K562 (cell line): ENCODE measurements at regions not wholly inside any gene's neighbourhood (a gene's known extent, or its start where the extent isn't known, plus 50 kb on each side); places are given as distances from the start of the nearest gene placed in this dataset.

Source experiments
- ATAC-seq: fragments of 200-7000 bp; cut with Tn5 transposase; 3 replicates; pipeline ENCODE4 v1.9.1; 2020; ENCODE audit warnings: moderate library complexity
- BruUV-seq: library from RNA; stranded (reverse); fragments of 400-500 nt; replicated peaks from 2 replicates; lab custom pipeline; 2021; lab: Mats Ljungman, UMichigan
- CTCF ChIA-PET: fragments of 300-600 bp; formaldehyde crosslinking; extraction: SDS; loops from one replicate; lab custom pipeline; 2021; ENCODE audit warnings: low intra/inter-chr PET ratio; lab: Yijun Ruan, JAX
- POLR2A ChIA-PET: fragments of 300-600, 350-650 bp; sonication (Branson Sonifier 250); formaldehyde crosslinking; extraction: SDS; loops from one replicate; lab custom pipeline; 2021; ENCODE audit warnings: antibody characterized with exemption, inconsistent platforms; lab: Yijun Ruan, JAX
- DNase-seq, 4 experiments: peaks; one replicate each; pipeline versions ENCODE4 v3.0.0 to v3.0.0-alpha.2; 2011 to 2018; ENCODE audit warnings: low spot score in 3 of 4, mixed read lengths in 3 of 4; ENCODE audit errors: extremely low read depth in 1 of 4
- FAIRE-seq: peaks from 2 replicates; lab custom pipeline; 2011; peaks lifted over from hg19 to GRCh38; lab: Jason Lieb, UNC
- H2AFZ ChIP-seq: 2 replicates; pipeline ENCODE4 v1.6.0; 2011; ENCODE audit warnings: low read depth, low read length, control low read depth, inconsistent platforms
- H3K27ac ChIP-seq: fragments of 200-600 bp; 3 replicates; pipeline ENCODE4 v1.8.0; 2011; ENCODE audit warnings: low read depth, mild to moderate bottlenecking, control low read depth, inconsistent platforms, low read length, moderate library complexity, mixed read lengths; ENCODE audit errors: extremely low read depth
- H3K27me3 ChIP-seq, 2 experiments: fragments of 300-600 bp in 1 of 2; 2 replicates in 1 of 2; 3 replicates in 1 of 2; pipeline versions ENCODE4 v1.6.0 to v1.8.0; 2011; ENCODE audit warnings: inconsistent platforms in 2 of 2, low read length in 2 of 2, mild to moderate bottlenecking in 1 of 2, mixed read lengths in 1 of 2, moderate library complexity in 1 of 2; ENCODE audit not compliant: control insufficient read depth in 2 of 2, insufficient read depth in 2 of 2
- H3K36me3 ChIP-seq: fragments of 300-600 bp; 3 replicates; pipeline ENCODE4 v1.8.0; 2011; ENCODE audit warnings: mild to moderate bottlenecking, low read length, inconsistent platforms; ENCODE audit not compliant: control insufficient read depth, insufficient read depth
- H3K4me1 ChIP-seq, 2 experiments: fragments of 200-600 bp in 1 of 2; replicated peaks in 1 of 2; 2 replicates in 1 of 2; 3 replicates in 1 of 2; pipeline versions ENCODE4 v1.5.1 to v1.8.0; 2011; ENCODE audit warnings: inconsistent platforms in 2 of 2, low read length in 2 of 2, mild to moderate bottlenecking in 1 of 2, mixed read lengths in 1 of 2, moderate library complexity in 1 of 2; ENCODE audit not compliant: control insufficient read depth in 2 of 2, insufficient read depth in 2 of 2
- H3K4me2 ChIP-seq: 2 replicates; pipeline ENCODE4 v1.6.1; 2011; ENCODE audit warnings: low read length, control low read depth, inconsistent platforms, mixed read lengths; ENCODE audit not compliant: insufficient read depth
- H3K4me3 ChIP-seq: fragments of 200-600 bp; sonication (generic), shearing (Covaris generic); 2 replicates; pipeline ENCODE4 v1.5.1; 2016; ENCODE audit warnings: control low read depth, inconsistent platforms
- H3K79me2 ChIP-seq: fragments of 200-600 bp; 3 replicates; pipeline ENCODE4 v1.8.0; 2011; ENCODE audit warnings: low read length, inconsistent platforms; ENCODE audit not compliant: control insufficient read depth, insufficient read depth
- H3K9ac ChIP-seq, 2 experiments: 2 replicates each; pipeline versions ENCODE4 v1.6.0 to v1.6.1; 2011; ENCODE audit warnings: low read depth in 2 of 2, low read length in 2 of 2, control low read depth in 1 of 2, inconsistent platforms in 1 of 2, mild to moderate bottlenecking in 1 of 2, mixed read lengths in 1 of 2; ENCODE audit not compliant: insufficient read depth in 1 of 2
- H3K9me1 ChIP-seq: one replicate; pipeline ENCODE4 v1.6.0; 2011; ENCODE audit warnings: inconsistent platforms, mild to moderate bottlenecking, low read length, moderate library complexity; ENCODE audit not compliant: control insufficient read depth, insufficient read depth
- H3K9me3 ChIP-seq: replicated peaks from 2 replicates; pipeline ENCODE4 v1.5.1; 2011; ENCODE audit warnings: low read depth, low read length, inconsistent platforms; ENCODE audit not compliant: control insufficient read depth, insufficient read depth
- H4K20me1 ChIP-seq: replicated peaks from 2 replicates; pipeline ENCODE4 v1.6.1; 2011; ENCODE audit warnings: low read length, inconsistent platforms, mixed read lengths; ENCODE audit not compliant: control insufficient read depth, insufficient read depth
- CREB5 ChIP-seq: fragments of 250-450 bp; sonication (Bioruptor Pico); IDR thresholded peaks from 2 replicates; pipeline ENCODE4 v1.5.0; 2020; ENCODE audit warnings: mild to moderate bottlenecking
- E2F1 ChIP-seq: sonication (generic); formaldehyde crosslinking; IDR thresholded peaks from 2 replicates; pipeline ENCODE4 v1.8.1; 2023; ENCODE audit warnings: mild to moderate bottlenecking, missing genetic modification reagents, moderate library complexity
- IRF9 ChIP-seq: fragments of 450-650 bp; IDR thresholded peaks from 2 replicates; pipeline ENCODE4 v1.6.1; 2016; ENCODE audit warnings: missing biosample characterization, missing genetic modification characterization
- MCM3 ChIP-seq: fragments of 450-650 bp; IDR thresholded peaks from 2 replicates; pipeline ENCODE4 v1.6.1; 2016
- ZNF134 ChIP-seq: fragments of 250-450 bp; sonication (Bioruptor Pico); conservative IDR thresholded peaks from 2 replicates; pipeline ENCODE4 v1.4.0; 2020
- ZNF146 ChIP-seq: IDR thresholded peaks from one replicate; pipeline ENCODE4 v1.6.1; 2018; ENCODE audit warnings: missing compliant biosample characterization; ENCODE audit not compliant: unreplicated experiment
- ZNF398 ChIP-seq: fragments of 250-450 bp; sonication (Bioruptor Pico); IDR thresholded peaks from 2 replicates; pipeline ENCODE4 v1.8.0; 2021; ENCODE audit warnings: moderate library complexity, mild to moderate bottlenecking, inconsistent platforms
- ZNF583 ChIP-seq: fragments of 250-450 bp; sonication (Bioruptor Pico); IDR thresholded peaks from 2 replicates; pipeline ENCODE4 v1.4.0; 2020
- WGBS: fragments of 100-300 bp; shearing (Covaris generic); methylation state at CpG from one replicate; pipeline ENCODE4 v1.1.6; 2016; ENCODE audit warnings: low coverage, mixed read lengths; ENCODE audit not compliant: insufficient coverage; ENCODE audit errors: missing lambda C conversion rate; 5-methylcytosine and 5-hydroxymethylcytosine counted together
- in situ Hi-C: fragments of 300-500 bp; cut with MboI; formaldehyde crosslinking; loops from 4 replicates; pipeline ENCODE4 v1.15.0; 2018; ENCODE audit warnings: inconsistent platforms, mixed read lengths
- intact Hi-C: fragments of 100-400 bp; cut with micrococcal nuclease; formaldehyde crosslinking; loops from 2 replicates; pipeline ENCODE4 v1.14.2; 2022

- H3K79me2 ChIP-seq, result no peaks in the 10 kb centered on the region
- H3K27me3 ChIP-seq, result no peaks in the 10 kb centered on the region
- no peak overlapping the region for H2AFZ ChIP-seq
- no peaks in the 10 kb centered on the region for H3K9me1 ChIP-seq
- POLR2A ChIA-PET, result interaction anchor here (0.5 to 1.4 kb wide), 2 partner anchors 13 to 1929 kb away, joined by 3 read pairs; no protein-coding TSS in a partner anchor
- no peaks in the 10 kb centered on the region; a peak in 1 of 5 replicates for H3K4me1 ChIP-seq
- 20% methylated on average over 5 of the region's 5 CpGs for WGBS
- ATAC-seq (no peak), DNase-seq (no peak), FAIRE-seq (no peak)
- H4K20me1 ChIP-seq, result no peaks in the 10 kb centered on the region
- no peak overlapping the region for H3K9ac ChIP-seq
- H3K4me2 ChIP-seq, result no peak overlapping the region
- no peaks in the 10 kb centered on the region for H3K9me3 ChIP-seq
- no TSS peak for BruUV-seq
- CTCF ChIA-PET, result interaction anchor here (0.7 kb wide), 1 partner anchor 1628 kb away, joined by 5 read pairs; no protein-coding TSS in a partner anchor
- H3K4me3 ChIP-seq, result no peak overlapping the region
- in situ Hi-C loops, result no loop called here
- intact Hi-C loops, result loop anchor here (5.0 kb wide), 1 partner anchor 245 kb away; no protein-coding TSS in a partner anchor
- no peaks in the 10 kb centered on the region for H3K36me3 ChIP-seq
- H3K27ac ChIP-seq, result no peak overlapping the region
- no peak for TF ChIP-seq MCM3
- no peak for TF ChIP-seq ZNF583 (CRISPR knock-in tag)
- TF ChIP-seq IRF9 (tag), result no peak
- no peak for TF ChIP-seq CREB5 (CRISPR knock-in tag)
- no peak for TF ChIP-seq ZNF134 (CRISPR knock-in tag)
- TF ChIP-seq ZNF146 (CRISPR knock-in tag), result no peak
- no peak for TF ChIP-seq E2F1 (CRISPR knock-in tag)
- TF ChIP-seq ZNF398 (CRISPR knock-in tag), result no peak
These were observed 535.1 kb downstream of the SOX2 start for GRCh38 chr3:182246870-182247269.
